Adrenal gland (tissue), 5 donors: ENCODE measurements at regions not wholly inside any gene's neighbourhood (a gene's known extent, or its start where the extent isn't known, plus 50 kb on each side); places are given as distances from the start of the nearest gene placed in this dataset.

Source experiments
- POLR2A ChIP-seq, 2 donors: fragments of 450-650 bp; IDR thresholded peaks; one replicate each; pipeline ENCODE4 v1.6.1; 2017; ENCODE audit warnings: antibody characterized with exemption in 2 of 2, mild to moderate bottlenecking in 2 of 2, moderate library complexity in 1 of 2
- TF ChIP-seq, protein P1 (sequence below), 6 experiments: fragments of 450-650 bp in 4 of 6; fragments of 200-600 bp in 2 of 6; sonication (generic) in 1 of 6; IDR thresholded peaks; 1 replicate in 5 of 6; 2 replicates in 1 of 6; pipeline versions ENCODE4 v1.5.1 to v1.8.0; 2016 to 2021; ENCODE audit warnings: antibody characterized with exemption in 6 of 6, mild to moderate bottlenecking in 2 of 6, moderate library complexity in 1 of 6
- donor health status: DM: no; HTN: no; CAD: no.

DNA sequence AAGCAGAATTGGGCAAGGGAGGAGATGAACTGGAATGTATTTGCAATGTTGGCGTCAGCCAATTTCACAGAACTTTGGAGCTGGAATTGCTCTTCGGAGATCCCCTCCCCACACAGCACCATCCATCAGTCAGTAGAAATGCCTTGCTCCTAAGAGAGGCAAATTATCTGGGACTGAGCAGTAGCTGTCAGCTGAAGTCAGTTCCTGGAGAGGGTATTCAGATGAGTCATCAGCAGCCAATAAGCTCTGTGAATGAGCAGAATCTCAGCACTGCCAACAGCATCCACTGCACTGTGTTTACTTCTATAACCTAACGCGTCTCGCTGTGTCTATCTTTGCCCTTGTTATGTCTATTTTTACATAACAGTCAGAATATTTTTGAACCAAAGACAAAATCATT lies 213.7 kb downstream of the SLITRK5 start:
- no peak for TF ChIP-seq POLR2A (IDR thresholded peaks at IDR 0.05)
- TF ChIP-seq, protein P1, sequence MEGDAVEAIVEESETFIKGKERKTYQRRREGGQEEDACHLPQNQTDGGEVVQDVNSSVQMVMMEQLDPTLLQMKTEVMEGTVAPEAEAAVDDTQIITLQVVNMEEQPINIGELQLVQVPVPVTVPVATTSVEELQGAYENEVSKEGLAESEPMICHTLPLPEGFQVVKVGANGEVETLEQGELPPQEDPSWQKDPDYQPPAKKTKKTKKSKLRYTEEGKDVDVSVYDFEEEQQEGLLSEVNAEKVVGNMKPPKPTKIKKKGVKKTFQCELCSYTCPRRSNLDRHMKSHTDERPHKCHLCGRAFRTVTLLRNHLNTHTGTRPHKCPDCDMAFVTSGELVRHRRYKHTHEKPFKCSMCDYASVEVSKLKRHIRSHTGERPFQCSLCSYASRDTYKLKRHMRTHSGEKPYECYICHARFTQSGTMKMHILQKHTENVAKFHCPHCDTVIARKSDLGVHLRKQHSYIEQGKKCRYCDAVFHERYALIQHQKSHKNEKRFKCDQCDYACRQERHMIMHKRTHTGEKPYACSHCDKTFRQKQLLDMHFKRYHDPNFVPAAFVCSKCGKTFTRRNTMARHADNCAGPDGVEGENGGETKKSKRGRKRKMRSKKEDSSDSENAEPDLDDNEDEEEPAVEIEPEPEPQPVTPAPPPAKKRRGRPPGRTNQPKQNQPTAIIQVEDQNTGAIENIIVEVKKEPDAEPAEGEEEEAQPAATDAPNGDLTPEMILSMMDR (IDR thresholded peaks at IDR 0.05): no peak
